NCI-H1417 (cell line): ENCODE measurements at regions not wholly inside any gene's neighbourhood (a gene's known extent, or its start where the extent isn't known, plus 50 kb on each side); places are given as distances from the start of the nearest gene placed in this dataset.

Experiments
- DNase-seq, 3 experiments: peaks; one replicate each; lab custom pipeline; 2025; lab: John Stamatoyannopoulos, UW

- no peak for DNase-seq
Observed at GRCh38 chr18:64992654-64993053, 758.2 kb upstream of the CDH7 start.

GRCh38 chr18:64991102-64991501 is 759.7 kb upstream of the CDH7 start:
- no peak for DNase-seq

- no peak for DNase-seq
Observed at GRCh38 chr18:64986906-64987495, 763.8 kb upstream of the CDH7 start.

- no peak for DNase-seq
Observed at GRCh38 chr18:64983497-64984238, 767.1 kb upstream of the CDH7 start.

GRCh38 chr18:64982414-64983055 is 768.3 kb upstream of the CDH7 start:
- no peak for DNase-seq

- peak in 1 of 3 experiments; percentile 6 for DNase-seq
Observed at GRCh38 chr18:64981915-64982314, 768.9 kb upstream of the CDH7 start.

GRCh38 chr18:64979791-64980190 is 771.0 kb upstream of the CDH7 start:
- no peak for DNase-seq

- DNase-seq, result peak in 1 of 3 experiments; percentile 39
Observed at GRCh38 chr18:64974391-64975125, 776.3 kb upstream of the CDH7 start.

- peak in 1 of 3 experiments; percentile 42 for DNase-seq
Observed at GRCh38 chr18:64972545-64972944, 778.3 kb upstream of the CDH7 start.

GRCh38 chr18:64966667-64967066 is 784.1 kb upstream of the CDH7 start:
- DNase-seq, result peak; percentile 0 to 87 (median 58)

GRCh38 chr18:64956465-64956864 is 794.3 kb upstream of the CDH7 start:
- no peak for DNase-seq

- DNase-seq, result no peak
Observed at GRCh38 chr18:64949885-64950284, 800.9 kb upstream of the CDH7 start.

- peak in 1 of 3 experiments; percentile 34 for DNase-seq
Observed at GRCh38 chr18:64936671-64937070, 787.8 kb upstream of the LINC00305 start.

- DNase-seq, result no peak
Observed at GRCh38 chr18:64929036-64929435, 780.1 kb upstream of the LINC00305 start.

GRCh38 chr18:64919971-64920570 is 771.2 kb upstream of the LINC00305 start:
- peak in 2 of 3 experiments; percentile 70 to 97 for DNase-seq

- no peak for DNase-seq
Observed at GRCh38 chr18:64918851-64919250, 770.0 kb upstream of the LINC00305 start.

- no peak for DNase-seq
Observed at GRCh38 chr18:64893349-64893748, 744.5 kb upstream of the LINC00305 start.

- no peak for DNase-seq
Observed at GRCh38 chr18:64888956-64889355, 740.1 kb upstream of the LINC00305 start.

- no peak for DNase-seq
Observed at GRCh38 chr18:64886995-64887394, 738.1 kb upstream of the LINC00305 start.

GRCh38 chr18:64882896-64883295 is 734.0 kb upstream of the LINC00305 start:
- peak in 1 of 3 experiments; percentile 70 for DNase-seq

- no peak for DNase-seq
Observed at GRCh38 chr18:64876833-64877232, 727.9 kb upstream of the LINC00305 start.
